Middle frontal gyrus (tissue), 1 donor: ENCODE measurements at regions not wholly inside any gene's neighbourhood (a gene's known extent, or its start where the extent isn't known, plus 50 kb on each side); places are given as distances from the start of the nearest gene placed in this dataset.

Experiments used
- DNase-seq: peaks from one replicate; pipeline ENCODE4 v3.0.0-alpha.2; 2015; ENCODE audit warnings: low spot score; ENCODE audit errors: extremely low spot score

GRCh38 chr19:30122431-30122830, 180.4 kb downstream of the URI1 start:
- DNase-seq, result no peak

GRCh38 chr19:30123119-30123518, 181.1 kb downstream of the URI1 start:
- no peak for DNase-seq

- DNase-seq, result no peak
Observed at GRCh38 chr19:30123611-30124010, 181.6 kb downstream of the URI1 start.

GRCh38 chr19:30128211-30128610, 186.2 kb downstream of the URI1 start:
- DNase-seq, result no peak

- no peak for DNase-seq
Observed at GRCh38 chr19:30130356-30131122, 188.5 kb downstream of the URI1 start.

GRCh38 chr19:30131246-30131645, 189.2 kb downstream of the URI1 start:
- no peak for DNase-seq

- no peak for DNase-seq
Observed at GRCh38 chr19:30131722-30132291, 189.8 kb downstream of the URI1 start.

GRCh38 chr19:30132343-30133075, 190.5 kb downstream of the URI1 start:
- DNase-seq, result no peak

GRCh38 chr19:30133803-30134202, 191.8 kb downstream of the URI1 start:
- DNase-seq, result no peak

GRCh38 chr19:30135093-30135757, 193.2 kb downstream of the URI1 start:
- no peak for DNase-seq

- DNase-seq, result no peak
Observed at GRCh38 chr19:30135797-30136196, 193.8 kb downstream of the URI1 start.

- no peak for DNase-seq
Observed at GRCh38 chr19:30136611-30137195, 194.7 kb downstream of the URI1 start.

GRCh38 chr19:30137747-30138146, 195.7 kb downstream of the URI1 start:
- no peak for DNase-seq

GRCh38 chr19:30144242-30144758, 202.3 kb downstream of the URI1 start:
- DNase-seq, result no peak

- no peak for DNase-seq
Observed at GRCh38 chr19:30144802-30145201, 202.8 kb downstream of the URI1 start.

- DNase-seq, result no peak
Observed at GRCh38 chr19:30145467-30145866, 203.4 kb downstream of the URI1 start.

- no peak for DNase-seq
Observed at GRCh38 chr19:30146346-30146745, 204.3 kb downstream of the URI1 start.

- DNase-seq, result no peak
Observed at GRCh38 chr19:30148039-30148790, 206.2 kb downstream of the URI1 start.

- no peak for DNase-seq
Observed at GRCh38 chr19:30148803-30149202, 206.8 kb downstream of the URI1 start.

GRCh38 chr19:30149300-30149699, 207.3 kb downstream of the URI1 start:
- no peak for DNase-seq

GRCh38 chr19:30150626-30151025, 208.6 kb downstream of the URI1 start:
- DNase-seq, result no peak
